ENCODE measurements at regions not wholly inside any gene's neighbourhood (a gene's known extent, or its start where the extent isn't known, plus 50 kb on each side); places are given as distances from the start of the nearest gene placed in this dataset.

- TF ChIP-seq ELK1 (IDR thresholded peaks at IDR 0.05; ENCODE audit: low read depth, low read length) (no peak), USF2 (IDR thresholded peaks at IDR 0.05; ENCODE audit: borderline replicate concordance, low read depth, low read length) (no peak)
These were observed 709.7 kb downstream of the ADGRL2 start for GRCh38 chr1:82510431-82510830.
